ENCODE measurements at regions not wholly inside any gene's neighbourhood (a gene's known extent, or its start where the extent isn't known, plus 50 kb on each side); places are given as distances from the start of the nearest gene placed in this dataset.

GRCh38 chr1:116855191-116855619 is 54.5 kb upstream of the PTGFRN start:
- ATAC-seq (peak; percentile 42), FAIRE-seq (no peak), DNase-seq (ENCODE audit: low read depth, low spot score) (no peak)
- no peaks in the 10 kb centered on the region for H3K9me3 ChIP-seq (replicated peaks; ENCODE audit: control insufficient read depth, insufficient read depth, low read length)
- H3K36me3 ChIP-seq (ENCODE audit: control insufficient read depth in 2 of 2, insufficient read depth in 2 of 2, low read length in 1 of 2), result no peaks in the 10 kb centered on the region
- H2AFZ ChIP-seq (ENCODE audit: control insufficient read depth, low read depth, low read length), result no peak overlapping the region
- ChIA-PET SMC1A (ENCODE audit: uncharacterized antibody, unreplicated experiment) (interaction anchor here (0.6 to 7.0 kb wide), 17 partner anchors 9 to 479 kb away, joined by 3 to 122 read pairs (median 4); no protein-coding TSS in a partner anchor), RAD21 (ENCODE audit: unreplicated experiment) (interaction anchor here (0.8 to 3.3 kb wide), 15 partner anchors 9 to 273 kb away, joined by 3 to 27 read pairs (median 4); partner anchors contain the start of genes CD101 and TTF2), POLR2A (interaction anchor here (0.9 to 2.3 kb wide), 8 partner anchors 17 to 117 kb away, joined by 3 to 12 read pairs (median 4); no protein-coding TSS in a partner anchor), CTCF (interaction anchor here (0.6 to 2.9 kb wide), 18 partner anchors 19 to 202 kb away, joined by 3 to 16 read pairs (median 4); no protein-coding TSS in a partner anchor)
- intact Hi-C loops (cut with micrococcal nuclease; ENCODE audit: unreplicated experiment) (no loop called here), in situ Hi-C loops (cut with MboI) (no loop called here)
- no peak overlapping the region for H3K4me2 ChIP-seq (ENCODE audit: control insufficient read depth, insufficient read depth)
- TF ChIP-seq GABPA (IDR thresholded peaks at IDR 0.05; ENCODE audit: low read depth) (no peak), NR2C1 (IDR thresholded peaks at IDR 0.05) (no peak), FOXM1 (IDR thresholded peaks at IDR 0.05; ENCODE audit: low read depth, low read length) (no peak), LARP7 (IDR thresholded peaks at IDR 0.05) (no peak), TCF3 (IDR thresholded peaks at IDR 0.05; ENCODE audit: borderline replicate concordance, insufficient read depth, low read depth, low read length) (no peak), SIN3A (IDR thresholded peaks at IDR 0.05; ENCODE audit: low read depth, low read length) (no peak), E4F1 (IDR thresholded peaks at IDR 0.05; ENCODE audit: borderline replicate concordance, partially characterized antibody) (no peak), NFYA (IDR thresholded peaks at IDR 0.05; ENCODE audit: borderline replicate concordance, low read depth, low read length) (no peak), SMAD5 (IDR thresholded peaks at IDR 0.05; ENCODE audit: low read depth) (no peak), MAX (IDR thresholded peaks at IDR 0.05; ENCODE audit: low read depth, low read length) (no peak), ATF3 (IDR thresholded peaks at IDR 0.05; ENCODE audit: borderline replicate concordance, extremely low read depth, low read depth, low read length) (no peak), MXI1 (IDR thresholded peaks at IDR 0.05; ENCODE audit: low read depth, low read length) (no peak), RUNX3 (IDR thresholded peaks at IDR 0.05; ENCODE audit: low read length) (no peak)
- H3K4me1 ChIP-seq (ENCODE audit: control insufficient read depth, insufficient read depth, low read length), result 0 out of 2 replicates have a peak, but pooled peaks cover 3% of the 10 kb centered on the region
- H3K27ac ChIP-seq (ENCODE audit: control insufficient read depth, insufficient read depth), result no peak overlapping the region
- H3K27me3 ChIP-seq (replicated peaks in 1 of 2; ENCODE audit: control insufficient read depth in 2 of 2, insufficient read depth in 2 of 2, low read length in 1 of 2), result no peaks in the 10 kb centered on the region
- no peak overlapping the region for H3K9ac ChIP-seq (ENCODE audit: control insufficient read depth, insufficient read depth, low read length)
- no TSS peak for BruUV-seq (replicated peaks)
- H3K79me2 ChIP-seq (ENCODE audit: control insufficient read depth, insufficient read depth, low read length), result no peaks in the 10 kb centered on the region
- no peaks in the 10 kb centered on the region for H4K20me1 ChIP-seq (ENCODE audit: control insufficient read depth, insufficient read depth)
- no peak overlapping the region for H3K4me3 ChIP-seq
- WGBS (ENCODE audit: insufficient coverage, insufficient replicate concordance, low lambda C conversion rate, missing lambda C conversion rate), result 10% methylated on average over 5 of the region's 5 CpGs

Measured in GM12878 (cell line).